ENCODE measurements at regions not wholly inside any gene's neighbourhood (a gene's known extent, or its start where the extent isn't known, plus 50 kb on each side); places are given as distances from the start of the nearest gene placed in this dataset.

DNA sequence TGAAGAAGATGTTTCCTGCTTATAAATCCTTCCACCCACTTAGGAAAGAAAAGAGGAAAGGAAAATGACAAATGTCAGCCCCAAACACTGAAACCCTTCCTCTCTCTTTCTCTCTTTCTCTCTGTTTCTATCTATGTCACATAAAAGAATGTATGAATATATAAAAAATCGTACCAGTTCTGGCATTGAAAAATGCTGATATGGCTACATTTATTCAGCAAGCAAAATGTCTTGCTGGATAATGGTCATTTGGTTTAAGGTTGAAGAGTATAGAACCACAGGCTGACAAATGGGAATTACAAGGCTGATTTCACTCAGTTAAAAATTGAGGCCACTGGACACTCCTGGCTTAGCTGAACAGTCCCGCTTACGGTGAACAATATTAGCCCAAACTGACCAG, 335.9 kb downstream of the PARP8 start:
- no TSS peak for BruUV-seq (replicated peaks)

DNA sequence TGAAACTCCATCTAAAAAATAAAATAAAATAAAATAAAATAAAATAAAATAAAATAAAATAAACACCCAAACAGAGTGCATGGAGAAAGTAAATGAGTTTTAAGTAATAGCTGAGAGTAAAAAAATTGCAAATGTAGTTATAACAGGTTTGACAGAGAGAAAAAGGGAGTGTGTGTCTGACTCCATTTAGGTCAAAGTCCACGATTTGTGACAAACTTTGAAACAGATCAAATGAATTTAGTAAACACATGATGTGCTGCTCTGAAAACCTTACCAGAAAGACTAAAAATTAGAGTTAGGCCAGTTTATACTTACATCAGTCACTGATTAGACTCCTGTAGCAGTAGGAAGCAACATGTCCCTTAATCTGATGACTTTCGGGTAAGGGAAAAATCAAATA, 346.6 kb downstream of the PARP8 start:
- BruUV-seq (replicated peaks): no TSS peak
- H3K4me1 Mint-ChIP-seq (ENCODE audit: insufficient read depth, unreplicated experiment): no peaks in the 10 kb centered on the region
- no peak for DNase-seq (ENCODE audit: unreplicated experiment)
- no peak overlapping the region for H3K4me3 Mint-ChIP-seq (ENCODE audit: unreplicated experiment)
- TF ChIP-seq, protein P1, sequence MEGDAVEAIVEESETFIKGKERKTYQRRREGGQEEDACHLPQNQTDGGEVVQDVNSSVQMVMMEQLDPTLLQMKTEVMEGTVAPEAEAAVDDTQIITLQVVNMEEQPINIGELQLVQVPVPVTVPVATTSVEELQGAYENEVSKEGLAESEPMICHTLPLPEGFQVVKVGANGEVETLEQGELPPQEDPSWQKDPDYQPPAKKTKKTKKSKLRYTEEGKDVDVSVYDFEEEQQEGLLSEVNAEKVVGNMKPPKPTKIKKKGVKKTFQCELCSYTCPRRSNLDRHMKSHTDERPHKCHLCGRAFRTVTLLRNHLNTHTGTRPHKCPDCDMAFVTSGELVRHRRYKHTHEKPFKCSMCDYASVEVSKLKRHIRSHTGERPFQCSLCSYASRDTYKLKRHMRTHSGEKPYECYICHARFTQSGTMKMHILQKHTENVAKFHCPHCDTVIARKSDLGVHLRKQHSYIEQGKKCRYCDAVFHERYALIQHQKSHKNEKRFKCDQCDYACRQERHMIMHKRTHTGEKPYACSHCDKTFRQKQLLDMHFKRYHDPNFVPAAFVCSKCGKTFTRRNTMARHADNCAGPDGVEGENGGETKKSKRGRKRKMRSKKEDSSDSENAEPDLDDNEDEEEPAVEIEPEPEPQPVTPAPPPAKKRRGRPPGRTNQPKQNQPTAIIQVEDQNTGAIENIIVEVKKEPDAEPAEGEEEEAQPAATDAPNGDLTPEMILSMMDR (IDR thresholded peaks at IDR 0.05; ENCODE audit: unreplicated experiment): no peak
- no peaks in the 10 kb centered on the region for H3K36me3 Mint-ChIP-seq (ENCODE audit: insufficient read depth, unreplicated experiment)
- H3K27me3 Mint-ChIP-seq (ENCODE audit: insufficient read depth, unreplicated experiment): peaks cover 37% of the 10 kb centered on the region
- H3K9me3 Mint-ChIP-seq (ENCODE audit: unreplicated experiment): peaks cover 7% of the 10 kb centered on the region
- ChIA-PET CTCF (no interaction called here), POLR2A (no interaction called here)
- H3K27ac Mint-ChIP-seq (ENCODE audit: low read depth, unreplicated experiment): no peak overlapping the region
- intact Hi-C loops (cut with micrococcal nuclease): no loop called here

More for the DNA sequence above, 335.9 kb downstream of the PARP8 start:
- intact Hi-C loops (cut with micrococcal nuclease): no loop called here
- ChIA-PET POLR2A (no interaction called here), CTCF (no interaction called here)
- Mint-ChIP-seq H3K36me3 (ENCODE audit: insufficient read depth, unreplicated experiment) (no peaks in the 10 kb centered on the region), H3K27ac (ENCODE audit: low read depth, unreplicated experiment) (no peak overlapping the region), H3K4me1 (ENCODE audit: insufficient read depth, unreplicated experiment) (no peaks in the 10 kb centered on the region), H3K27me3 (ENCODE audit: insufficient read depth, unreplicated experiment) (peaks cover 81% of the 10 kb centered on the region), H3K9me3 (ENCODE audit: unreplicated experiment) (no peaks in the 10 kb centered on the region), H3K4me3 (ENCODE audit: unreplicated experiment) (no peak overlapping the region)
- no peak for DNase-seq (ENCODE audit: unreplicated experiment)
- TF ChIP-seq, protein P1 (IDR thresholded peaks at IDR 0.05; ENCODE audit: unreplicated experiment): no peak

DNA sequence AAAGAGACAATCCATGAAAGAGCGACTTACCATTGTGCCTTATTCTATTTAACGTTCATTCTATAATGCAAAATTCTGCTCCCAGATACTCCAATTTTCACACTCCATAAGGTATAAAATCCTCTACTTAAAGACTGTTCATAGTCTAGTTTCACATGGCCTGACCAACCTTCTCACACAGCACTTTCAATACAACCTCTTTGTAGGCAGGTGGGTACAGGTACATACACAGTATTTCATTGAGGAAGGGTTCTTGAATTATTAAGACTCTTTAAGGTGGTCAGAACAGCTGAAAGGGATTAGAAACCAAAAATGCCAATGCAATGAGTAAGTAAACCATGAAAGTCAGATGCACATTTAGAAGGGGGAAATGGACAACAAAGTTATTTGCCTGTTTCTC, 352.0 kb downstream of the PARP8 start:
- ChIA-PET CTCF (no interaction called here), POLR2A (no interaction called here)
- TF ChIP-seq, protein P1 (IDR thresholded peaks at IDR 0.05; ENCODE audit: unreplicated experiment): no peak
- no peaks in the 10 kb centered on the region for H3K4me1 Mint-ChIP-seq (ENCODE audit: insufficient read depth, unreplicated experiment)
- H3K36me3 Mint-ChIP-seq (ENCODE audit: insufficient read depth, unreplicated experiment): no peaks in the 10 kb centered on the region
- intact Hi-C loops (cut with micrococcal nuclease): no loop called here
- H3K27ac Mint-ChIP-seq (ENCODE audit: low read depth, unreplicated experiment): no peak overlapping the region
- H3K4me3 Mint-ChIP-seq (ENCODE audit: unreplicated experiment): no peak overlapping the region
- no TSS peak for BruUV-seq (replicated peaks)
- no peaks in the 10 kb centered on the region for H3K27me3 Mint-ChIP-seq (ENCODE audit: insufficient read depth, unreplicated experiment)
- no peak for DNase-seq (ENCODE audit: unreplicated experiment)
- H3K9me3 Mint-ChIP-seq (ENCODE audit: unreplicated experiment): no peaks in the 10 kb centered on the region

DNA sequence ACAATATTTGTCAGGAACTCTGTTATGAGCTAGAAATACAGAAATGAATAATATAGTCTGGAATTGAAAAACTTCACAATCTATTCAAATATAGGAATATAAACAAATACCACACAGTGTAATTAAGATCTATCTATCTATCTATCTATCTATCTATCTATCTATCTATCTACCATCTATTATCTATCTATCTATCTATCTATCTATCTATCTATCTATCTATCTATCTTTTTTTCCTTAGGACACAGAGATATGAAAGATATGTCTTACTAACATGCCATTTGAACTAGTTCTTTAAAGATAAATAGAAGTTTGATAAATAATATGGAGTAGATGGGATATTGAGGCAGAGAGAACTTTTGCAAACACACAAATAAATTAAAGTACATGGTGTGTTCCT, 357.8 kb downstream of the PARP8 start:
- BruUV-seq (replicated peaks): no TSS peak
- CTCF ChIA-PET: no interaction called here
- POLR2A ChIA-PET: interaction anchor here (0.7 kb wide), 1 partner anchor 8 kb away, joined by 3 read pairs; no protein-coding TSS in a partner anchor
- Mint-ChIP-seq H3K36me3 (ENCODE audit: insufficient read depth, unreplicated experiment) (no peaks in the 10 kb centered on the region), H3K4me3 (ENCODE audit: unreplicated experiment) (no peak overlapping the region), H3K9me3 (ENCODE audit: unreplicated experiment) (peaks cover 7% of the 10 kb centered on the region), H3K4me1 (ENCODE audit: insufficient read depth, unreplicated experiment) (no peaks in the 10 kb centered on the region), H3K27ac (ENCODE audit: low read depth, unreplicated experiment) (no peak overlapping the region), H3K27me3 (ENCODE audit: insufficient read depth, unreplicated experiment) (peaks cover 23% of the 10 kb centered on the region)
- no peak for DNase-seq (ENCODE audit: unreplicated experiment)
- intact Hi-C loops (cut with micrococcal nuclease): no loop called here
- TF ChIP-seq, protein P1 (IDR thresholded peaks at IDR 0.05; ENCODE audit: unreplicated experiment): no peak

Data from MCF 10A (cell line).